Esophagus squamous epithelium (tissue), 4 donors: ENCODE measurements at regions not wholly inside any gene's neighbourhood (a gene's known extent, or its start where the extent isn't known, plus 50 kb on each side); places are given as distances from the start of the nearest gene placed in this dataset.

ENCODE experiments used
- CTCF ChIP-seq, 6 experiments: fragments of 450-650 bp in 4 of 6; fragments of 200-600 bp in 2 of 6; sonication (generic) in 2 of 6; IDR thresholded peaks; one replicate each; pipeline ENCODE4 v1.5.1; 2016 to 2019; ENCODE audit warnings: antibody characterized with exemption in 6 of 6, mild to moderate bottlenecking in 4 of 6, moderate library complexity in 4 of 6
- POLR2A ChIP-seq, 4 donors: fragments of 450-650 bp; IDR thresholded peaks; one replicate each; pipeline ENCODE4 v1.6.1; 2017; ENCODE audit warnings: antibody characterized with exemption in 4 of 4, mild to moderate bottlenecking in 4 of 4, moderate library complexity in 3 of 4

GRCh38 chr12:46895726-46896125 lies 69.9 kb upstream of the SLC38A4 start:
- no peak for TF ChIP-seq CTCF (IDR thresholded peaks at IDR 0.05)
- TF ChIP-seq POLR2A (IDR thresholded peaks at IDR 0.05): no peak
